Activated T-cell treated with anti-CD3 and anti-CD28 coated beads for 48 hours (primary cell): ENCODE measurements at regions not wholly inside any gene's neighbourhood (a gene's known extent, or its start where the extent isn't known, plus 50 kb on each side); places are given as distances from the start of the nearest gene placed in this dataset.

Source experiments
- DNase-seq: peaks from one replicate; pipeline ENCODE4 v3.0.0-alpha.2; 2020; ENCODE audit warnings: low read depth

DNA sequence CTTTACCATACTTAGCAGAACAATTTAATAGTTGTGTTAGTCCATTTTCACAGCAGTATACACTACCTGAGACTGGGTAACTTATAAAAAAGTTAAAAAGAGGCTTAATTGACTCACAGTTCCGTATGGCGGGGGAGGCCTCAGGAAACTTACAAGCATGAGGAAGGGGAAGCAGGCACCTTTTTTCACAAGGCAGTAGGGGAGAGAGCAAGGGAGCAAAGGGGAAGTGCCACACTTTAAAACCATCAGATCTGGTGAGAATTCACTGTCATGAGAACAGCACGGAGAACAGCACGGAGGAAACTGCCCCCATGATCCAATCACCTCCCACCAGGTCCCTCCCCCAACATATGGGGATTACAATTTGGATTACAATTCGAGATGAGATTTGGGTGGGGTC lies 269.9 kb downstream of the MTRR start:
- no peak for DNase-seq

DNA sequence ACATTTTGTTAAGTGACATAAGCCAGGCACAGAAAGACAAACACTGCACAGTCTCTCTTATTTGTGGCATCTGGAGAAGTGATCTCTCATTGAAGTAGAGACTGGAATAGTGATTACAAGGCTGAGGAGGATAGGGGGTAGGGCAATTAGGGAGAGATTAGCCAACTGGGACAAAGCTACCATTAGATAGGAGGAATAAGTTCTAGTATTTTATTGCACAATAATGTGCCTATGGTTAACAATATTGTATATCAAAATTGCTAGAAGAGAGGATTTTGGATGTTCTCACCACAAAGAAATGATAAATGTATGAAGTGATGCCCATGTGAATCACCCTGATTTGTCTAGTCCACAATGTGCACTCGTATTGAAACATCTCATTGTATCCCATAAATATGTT lies 281.8 kb downstream of the MTRR start:
- DNase-seq: no peak

- no peak for DNase-seq
These were observed 287.8 kb downstream of the MTRR start for GRCh38 chr5:8156706-8157105.

GRCh38 chr5:8157320-8157822 lies 288.4 kb downstream of the MTRR start:
- DNase-seq: no peak

DNA sequence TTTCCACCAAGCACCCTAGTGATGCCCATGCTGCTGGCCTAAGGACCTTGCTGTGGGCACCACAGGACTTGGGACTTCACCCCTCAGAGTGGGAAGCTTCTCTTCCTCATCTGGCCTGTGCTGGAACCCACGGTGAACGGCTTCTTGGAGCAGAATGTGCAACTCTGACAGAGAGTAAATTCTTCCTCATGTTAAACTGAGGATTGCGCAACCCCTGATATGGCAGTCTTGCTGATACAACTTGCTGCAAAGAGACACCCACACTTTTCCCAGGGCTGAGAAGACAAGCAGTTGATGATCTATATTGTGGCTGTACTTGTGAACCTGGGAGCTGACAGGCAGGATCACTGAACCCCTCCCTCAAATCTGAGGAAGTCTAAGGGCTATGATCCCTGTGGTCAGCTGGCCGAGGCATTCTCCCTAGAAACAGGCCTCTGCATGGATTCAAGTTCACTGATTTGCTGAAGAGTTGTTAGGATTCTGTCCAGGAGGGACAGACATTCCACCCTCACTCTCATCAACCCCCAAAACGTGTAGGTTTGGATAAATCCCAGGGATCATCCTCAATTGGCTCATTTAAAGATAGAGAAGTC lies 307.2 kb downstream of the MTRR start:
- DNase-seq: no peak

- peak; percentile 22 for DNase-seq
These were observed 315.6 kb downstream of the MTRR start for GRCh38 chr5:8184455-8185063.

DNA sequence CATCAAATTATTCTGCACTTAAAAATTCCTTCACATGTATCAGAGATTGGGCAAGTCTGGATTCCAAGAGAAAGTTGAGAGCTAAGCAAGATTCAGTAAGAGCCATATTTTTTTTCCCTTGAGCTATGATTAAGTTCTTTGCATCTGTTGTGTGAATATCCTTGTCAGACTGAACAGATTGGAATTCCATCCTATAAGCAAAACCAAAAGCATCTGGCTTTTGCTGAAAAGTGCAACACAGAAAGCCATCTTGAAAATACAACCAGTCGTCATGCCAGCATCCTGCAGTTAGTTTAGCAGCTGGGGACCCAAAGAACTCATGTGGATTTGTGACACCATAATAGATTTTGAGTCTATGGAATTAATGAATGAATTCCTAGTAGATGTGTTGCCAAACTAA lies 316.9 kb downstream of the MTRR start:
- no peak for DNase-seq

- DNase-seq: no peak
These were observed 320.1 kb downstream of the MTRR start for GRCh38 chr5:8188874-8189565.

- no peak for DNase-seq
These were observed 323.9 kb downstream of the MTRR start for GRCh38 chr5:8192840-8193239.

DNA sequence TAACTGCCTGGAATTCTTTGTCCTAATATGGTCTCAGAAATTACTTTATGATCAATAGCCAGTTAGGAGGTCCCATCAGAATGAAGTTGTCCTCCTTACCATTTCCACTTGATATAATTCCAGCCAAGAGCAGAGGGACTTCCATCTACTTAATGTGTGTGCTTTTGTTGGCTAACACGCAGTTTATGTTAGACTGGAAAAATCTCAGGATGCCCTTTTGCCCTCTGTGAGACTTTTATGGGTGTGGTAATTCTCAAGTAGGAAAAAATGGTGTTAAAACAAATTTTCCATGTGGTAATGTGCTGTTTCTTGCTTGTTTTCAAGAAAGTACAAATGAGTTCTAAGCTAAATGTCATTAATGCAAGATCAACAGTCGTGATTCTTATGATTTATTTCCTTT lies 327.1 kb downstream of the MTRR start:
- no peak for DNase-seq

DNA sequence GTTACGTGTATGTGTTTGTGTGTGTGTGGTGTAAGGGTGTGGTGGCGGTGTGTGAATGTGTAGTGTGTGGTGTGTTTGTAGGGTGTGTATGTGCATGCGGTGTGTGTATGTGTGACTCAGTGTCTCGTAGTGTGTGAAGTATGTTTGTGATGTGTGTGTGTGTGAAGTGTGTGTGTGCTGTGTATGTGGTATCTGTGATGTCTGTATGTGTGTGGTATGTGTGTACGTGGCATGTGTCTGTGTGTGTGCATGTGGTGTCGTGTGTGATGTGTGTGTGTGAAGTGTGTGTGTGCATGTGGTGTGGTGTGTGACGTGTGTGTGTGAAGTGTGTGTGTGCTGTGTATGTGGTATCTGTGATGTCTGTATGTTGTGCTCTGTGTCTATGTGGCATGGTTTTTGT lies 339.4 kb downstream of the MTRR start:
- DNase-seq: no peak

- DNase-seq: no peak
These were observed 340.6 kb downstream of the MTRR start for GRCh38 chr5:8209500-8209899.

DNA sequence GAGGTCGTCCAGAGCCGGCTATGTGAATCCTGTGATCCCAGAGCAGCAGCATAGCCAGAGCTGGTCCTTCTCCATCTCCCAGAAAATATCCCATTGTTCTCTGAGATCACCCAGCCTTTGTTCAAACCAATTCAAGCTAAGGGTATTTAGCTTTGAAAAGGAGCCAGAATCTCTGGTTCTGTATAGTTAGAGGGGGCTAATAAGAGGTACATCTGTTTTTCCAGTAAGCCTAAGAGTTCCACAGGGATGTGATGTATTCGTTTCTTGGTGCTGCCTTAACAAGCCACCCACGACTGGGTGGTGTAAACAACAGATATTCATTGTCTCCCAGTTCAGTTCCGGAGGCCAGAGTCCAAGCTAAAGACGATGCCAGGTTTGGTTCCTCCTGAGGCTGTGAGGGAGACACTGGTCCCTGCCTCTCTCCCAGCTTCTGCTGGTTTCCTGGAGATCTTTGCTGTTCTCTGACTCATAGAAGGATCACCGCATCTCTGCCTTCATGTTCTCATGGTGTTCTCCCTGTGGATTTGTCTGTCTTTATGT lies 344.8 kb downstream of the MTRR start:
- no peak for DNase-seq

GRCh38 chr5:8216921-8217320 lies 348.0 kb downstream of the MTRR start:
- DNase-seq: no peak

DNA sequence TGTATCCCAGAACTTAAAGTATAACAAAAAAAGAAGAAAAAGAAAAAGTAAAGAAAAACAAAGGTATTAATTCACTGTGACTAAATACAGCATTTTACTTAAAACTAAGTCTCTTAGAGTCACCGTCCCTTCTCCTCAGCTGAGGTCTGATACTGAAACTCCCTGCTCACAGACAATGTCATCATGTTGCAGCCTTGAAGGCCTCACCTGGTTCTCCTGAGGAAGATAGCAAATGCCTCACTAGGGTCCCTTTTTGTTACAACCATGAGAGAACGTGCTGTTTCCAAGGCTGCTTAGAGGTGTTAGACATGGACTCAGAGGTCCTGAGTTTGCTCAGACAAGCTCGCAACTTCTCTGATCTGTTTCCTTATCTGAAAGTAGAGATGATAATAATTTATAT lies 357.2 kb downstream of the MTRR start:
- DNase-seq: no peak

DNA sequence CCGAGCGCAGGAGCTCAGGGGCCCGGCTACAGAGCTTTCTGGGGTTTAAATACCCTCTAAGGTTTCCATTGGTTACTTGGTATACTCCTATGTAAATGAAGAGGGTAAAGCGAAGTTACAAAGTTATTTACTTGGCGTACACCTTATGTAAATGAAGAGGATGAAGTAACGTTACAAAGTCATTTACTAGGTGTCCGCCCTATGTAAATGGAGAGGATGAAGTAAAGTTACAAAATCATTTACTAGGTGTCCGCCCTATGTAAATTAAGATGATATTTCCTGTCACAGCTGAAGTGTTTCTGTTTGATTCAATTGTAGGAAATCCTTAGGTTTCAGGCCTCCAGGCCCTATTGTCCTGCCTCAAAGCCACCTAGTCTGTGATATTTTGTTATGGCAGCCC lies 358.2 kb downstream of the MTRR start:
- no peak for DNase-seq

DNA sequence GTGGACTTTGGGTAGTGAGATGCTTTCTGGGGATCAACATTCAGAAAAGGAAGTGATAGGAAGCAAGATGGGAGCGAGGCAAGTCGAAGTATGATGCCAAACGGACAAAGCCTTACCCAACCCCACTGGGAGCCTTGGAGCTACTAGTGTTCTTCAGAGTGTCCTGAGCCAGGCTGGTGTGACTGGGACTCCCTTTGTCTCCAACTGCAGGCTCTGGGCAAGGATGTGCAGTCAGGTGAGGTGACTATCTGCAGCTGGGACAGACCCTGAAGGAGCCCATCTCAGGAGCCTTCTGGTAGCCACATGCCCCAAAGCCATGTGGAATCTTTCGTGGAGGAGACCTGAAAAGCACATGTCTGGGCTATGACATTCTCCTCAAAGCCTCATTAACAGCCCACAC lies 360.6 kb downstream of the MTRR start:
- DNase-seq: no peak

GRCh38 chr5:8230868-8231267 lies 361.9 kb downstream of the MTRR start:
- DNase-seq: no peak

GRCh38 chr5:8233479-8233878 lies 364.5 kb downstream of the MTRR start:
- DNase-seq: no peak

GRCh38 chr5:8234179-8234770 lies 365.3 kb downstream of the MTRR start:
- DNase-seq: no peak

DNA sequence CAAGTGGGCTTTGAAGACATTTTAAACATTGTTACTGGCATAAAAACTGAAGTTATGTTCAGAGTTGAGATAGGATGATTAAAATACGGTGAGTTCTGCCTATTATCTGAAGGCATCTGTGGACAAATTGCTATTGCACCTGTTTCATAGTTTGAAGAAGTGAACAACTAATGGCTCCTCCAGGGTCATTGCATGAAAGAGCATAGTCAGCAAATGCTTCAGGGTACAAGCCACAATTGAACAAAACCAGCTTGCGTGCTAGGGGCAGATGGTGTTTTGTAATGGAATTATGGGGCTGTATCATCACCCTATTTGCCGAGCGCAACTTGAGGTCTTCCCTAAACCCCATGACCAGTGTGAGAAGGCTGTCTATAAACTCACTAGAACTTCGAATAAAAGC lies 369.1 kb downstream of the MTRR start:
- no peak for DNase-seq

GRCh38 chr5:8239198-8239597 lies 370.2 kb downstream of the MTRR start:
- DNase-seq: no peak

DNA sequence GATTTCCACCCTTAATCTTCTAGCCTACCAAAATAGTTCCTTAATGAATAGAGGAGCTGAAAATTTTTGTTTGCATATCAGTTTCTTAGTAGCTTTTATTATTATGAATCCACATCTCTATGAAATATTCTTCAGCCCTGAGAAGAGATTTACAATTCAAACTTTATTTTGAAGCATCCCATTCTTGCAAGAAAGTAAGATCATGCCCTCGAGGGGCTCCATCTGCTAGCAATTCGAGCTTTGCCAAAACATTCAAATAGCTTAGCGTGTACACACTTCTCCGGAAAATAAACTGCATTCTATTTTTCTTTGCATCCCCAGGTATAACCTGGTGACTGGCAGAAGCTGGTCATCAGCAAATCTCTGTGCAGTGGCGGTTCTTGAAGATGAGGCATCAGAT lies 370.7 kb downstream of the MTRR start:
- no peak for DNase-seq
